ENCODE measurements at regions not wholly inside any gene's neighbourhood (a gene's known extent, or its start where the extent isn't known, plus 50 kb on each side); places are given as distances from the start of the nearest gene placed in this dataset.
"Not testable (repeated sequence)": the region's sequence is repeated elsewhere in the genome, so short reads cannot be mapped to it uniquely, and the experiment has no call there.

DNA sequence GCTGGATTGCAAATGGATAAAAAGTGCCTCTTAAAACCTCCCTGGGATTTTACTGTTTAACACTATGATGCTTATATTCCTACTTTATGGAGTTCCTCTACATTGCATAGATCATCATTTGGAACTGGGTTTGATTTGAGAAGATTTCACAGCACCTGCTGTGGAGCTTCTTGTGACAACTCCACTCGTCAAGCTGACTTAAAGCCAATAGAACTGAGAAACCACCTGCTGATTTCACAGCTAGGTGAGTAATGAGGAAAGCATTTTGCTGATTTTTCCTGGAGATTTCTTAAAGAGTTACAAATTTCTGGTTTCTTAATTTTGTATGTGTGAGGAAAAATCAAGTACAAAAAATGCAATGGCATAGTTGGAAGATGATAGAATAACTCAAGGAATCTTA is 739.1 kb upstream of the LRRTM1 start:
- DNase-seq (ENCODE audit: low spot score): no peak

DNA sequence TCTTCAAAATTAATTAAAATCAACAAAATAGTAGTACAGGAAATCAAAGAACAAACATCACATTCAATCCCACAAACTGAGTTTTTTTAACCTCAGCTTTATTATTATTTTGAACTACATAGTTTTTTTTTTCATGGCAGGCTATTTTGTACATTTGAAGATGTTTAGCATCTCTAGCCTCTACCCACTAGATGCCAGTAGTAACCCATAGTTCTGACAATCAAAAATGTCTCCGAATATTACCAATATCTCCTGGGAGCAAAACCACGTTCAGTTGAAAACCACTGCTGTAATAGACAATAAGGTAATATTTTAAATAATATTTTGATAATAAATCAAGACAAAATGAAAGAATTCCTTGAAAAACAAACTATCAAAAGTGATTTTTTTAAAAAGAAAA is 702.6 kb upstream of the LRRTM1 start:
- no peak for DNase-seq (ENCODE audit: low spot score)

- no peak for DNase-seq (ENCODE audit: low spot score)
Observed at GRCh38 chr2:81002906-81003305, 698.4 kb upstream of the LRRTM1 start.

- DNase-seq (ENCODE audit: low spot score): no peak
Observed at GRCh38 chr2:80987466-80987865, 682.9 kb upstream of the LRRTM1 start.

DNA sequence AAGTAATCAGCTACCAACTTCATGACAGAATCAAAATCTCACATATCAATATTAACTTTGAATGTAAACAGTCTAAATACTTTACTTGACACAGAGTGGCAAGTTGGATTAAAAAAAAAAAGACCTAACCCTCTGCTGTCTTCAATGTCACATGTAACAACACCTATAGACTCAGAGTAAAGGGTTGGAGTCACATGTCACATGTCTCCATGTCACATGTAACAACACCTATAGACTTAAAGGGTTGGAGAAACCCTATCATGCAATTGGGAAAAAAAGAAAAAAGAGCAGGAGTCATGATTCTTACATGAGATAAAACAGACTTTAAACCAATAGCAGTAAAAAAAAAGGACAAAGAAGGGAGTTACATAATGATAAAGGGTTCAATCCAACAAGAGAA is 665.3 kb upstream of the LRRTM1 start:
- no peak for DNase-seq (ENCODE audit: low spot score)

DNA sequence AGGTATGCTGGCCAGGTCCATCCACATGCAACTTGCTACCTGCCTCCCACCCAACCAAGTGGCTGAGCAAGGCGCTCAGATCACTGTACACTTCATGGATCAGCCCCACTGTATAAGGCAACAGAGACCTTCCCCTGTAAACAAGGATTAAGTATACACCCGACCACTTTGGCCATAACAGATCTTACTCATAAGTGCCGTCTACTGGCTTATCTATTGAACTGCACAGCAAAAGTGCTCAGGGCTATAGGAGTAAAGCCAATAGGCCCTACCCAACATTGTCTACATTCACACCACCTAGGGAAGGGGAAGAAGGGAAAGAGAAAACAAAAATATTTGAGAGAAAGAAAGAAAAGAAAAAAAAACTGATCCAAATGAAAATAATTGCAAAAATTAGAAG is 663.9 kb upstream of the LRRTM1 start:
- no peak for DNase-seq (ENCODE audit: low spot score)

GRCh38 chr2:80947601-80948130 is 643.1 kb upstream of the LRRTM1 start:
- no peak for DNase-seq (ENCODE audit: low spot score)

GRCh38 chr2:80943487-80943886 is 638.9 kb upstream of the LRRTM1 start:
- no peak for DNase-seq (ENCODE audit: low spot score)

DNA sequence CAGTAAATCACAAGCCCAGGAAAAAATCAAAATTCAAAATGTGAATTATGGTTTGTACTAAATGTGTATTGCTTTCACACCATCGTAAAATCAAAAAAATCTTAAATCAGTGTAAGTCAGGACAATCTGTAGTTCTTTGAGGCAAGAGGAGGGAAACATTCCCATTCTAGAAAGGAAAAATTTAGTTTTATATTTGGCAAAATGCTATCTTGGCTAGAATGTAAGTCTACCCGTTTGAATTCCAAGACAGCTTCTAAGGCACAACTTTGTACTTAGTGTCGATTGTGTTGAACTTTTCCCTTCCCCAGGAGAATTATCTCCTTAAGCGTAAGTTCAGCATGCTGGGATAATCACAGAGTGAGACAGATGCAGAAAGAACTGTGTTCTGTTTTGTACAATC is 638.2 kb upstream of the LRRTM1 start:
- no peak for DNase-seq (ENCODE audit: low spot score)

- no peak for DNase-seq (ENCODE audit: low spot score)
Observed at GRCh38 chr2:80938463-80938862, 633.9 kb upstream of the LRRTM1 start.

DNA sequence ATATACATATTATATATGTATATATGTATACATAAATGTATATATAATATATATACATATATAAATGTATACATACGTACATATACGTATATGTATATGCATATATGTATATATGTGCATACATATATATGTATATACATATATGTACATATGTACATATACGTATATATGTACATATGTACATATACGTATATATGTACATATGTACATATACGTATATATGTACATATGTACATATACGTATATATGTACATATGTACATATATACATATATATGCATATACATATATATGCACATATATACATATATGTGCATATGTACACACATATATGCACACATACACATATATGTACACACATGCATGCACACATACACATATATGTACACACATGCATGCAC is 627.3 kb upstream of the LRRTM1 start:
- DNase-seq (ENCODE audit: low spot score): not testable (repeated sequence)

GRCh38 chr2:80930777-80931176 is 626.2 kb upstream of the LRRTM1 start:
- no peak for DNase-seq (ENCODE audit: low spot score)

DNA sequence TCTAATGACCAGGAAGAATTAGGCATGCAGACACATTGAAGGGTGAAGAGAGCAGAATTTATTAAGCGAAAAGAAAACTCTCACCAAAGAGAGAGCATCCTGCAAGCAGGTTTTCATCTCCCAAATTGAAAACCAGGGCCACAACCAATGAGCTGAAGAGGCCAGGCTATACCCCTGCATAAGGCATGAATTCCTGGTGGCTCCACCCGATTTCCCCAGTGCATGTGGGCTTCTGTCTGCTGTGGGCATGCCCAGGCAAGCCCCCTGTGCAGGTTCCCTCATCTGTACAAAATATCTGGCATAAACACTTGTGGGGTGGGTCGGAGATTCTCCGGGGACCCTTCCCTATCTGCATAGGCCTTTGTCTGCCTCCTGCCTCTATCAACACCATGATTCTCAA is 621.6 kb upstream of the LRRTM1 start:
- DNase-seq (ENCODE audit: low spot score): no peak

- no peak for DNase-seq (ENCODE audit: low spot score)
Observed at GRCh38 chr2:80896576-80896975, 592.0 kb upstream of the LRRTM1 start.

GRCh38 chr2:80894486-80894885 is 589.9 kb upstream of the LRRTM1 start:
- DNase-seq (ENCODE audit: low spot score): no peak

GRCh38 chr2:80893711-80894110 is 589.2 kb upstream of the LRRTM1 start:
- no peak for DNase-seq (ENCODE audit: low spot score)

DNA sequence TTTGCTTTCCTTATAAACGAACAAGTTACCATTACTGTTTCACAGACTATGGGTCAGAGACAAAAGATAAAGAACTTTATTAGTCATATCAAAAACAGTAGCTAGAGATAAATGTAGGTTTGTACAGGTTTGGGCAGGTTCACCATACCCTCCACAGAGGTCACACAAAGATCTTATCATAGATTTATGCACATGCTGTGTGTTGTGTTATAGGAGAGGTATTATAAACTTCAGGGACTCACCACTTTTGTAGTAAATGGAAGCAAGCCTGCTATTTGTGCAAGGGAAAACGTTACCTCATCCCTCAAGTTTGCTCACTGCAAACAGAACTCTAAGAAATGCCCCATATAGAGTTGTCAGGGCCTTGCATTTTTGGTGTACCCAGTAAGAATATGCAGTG is 584.5 kb upstream of the LRRTM1 start:
- no peak for DNase-seq (ENCODE audit: low spot score)

GRCh38 chr2:80887841-80888378 is 583.4 kb upstream of the LRRTM1 start:
- DNase-seq (ENCODE audit: low spot score): no peak

DNA sequence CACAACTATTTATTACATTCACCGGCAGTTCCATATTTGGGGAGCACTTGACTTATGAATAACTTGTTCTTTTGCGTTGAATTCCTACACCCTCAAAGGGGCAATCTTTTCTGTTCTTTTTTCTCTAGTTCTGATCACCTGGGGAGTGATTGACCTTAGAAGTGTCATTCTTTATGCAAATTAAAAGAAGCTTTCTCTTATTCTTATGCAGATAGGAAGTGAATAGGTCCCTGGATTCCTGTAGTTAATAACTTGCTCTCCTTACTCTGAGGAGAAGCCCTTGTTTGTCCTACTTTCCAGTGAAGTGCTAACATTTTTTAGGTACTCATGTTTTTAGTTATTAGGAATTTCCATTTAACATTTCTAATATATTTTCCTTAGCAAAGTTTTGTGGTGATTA is 569.8 kb upstream of the LRRTM1 start:
- DNase-seq (ENCODE audit: low spot score): no peak

DNA sequence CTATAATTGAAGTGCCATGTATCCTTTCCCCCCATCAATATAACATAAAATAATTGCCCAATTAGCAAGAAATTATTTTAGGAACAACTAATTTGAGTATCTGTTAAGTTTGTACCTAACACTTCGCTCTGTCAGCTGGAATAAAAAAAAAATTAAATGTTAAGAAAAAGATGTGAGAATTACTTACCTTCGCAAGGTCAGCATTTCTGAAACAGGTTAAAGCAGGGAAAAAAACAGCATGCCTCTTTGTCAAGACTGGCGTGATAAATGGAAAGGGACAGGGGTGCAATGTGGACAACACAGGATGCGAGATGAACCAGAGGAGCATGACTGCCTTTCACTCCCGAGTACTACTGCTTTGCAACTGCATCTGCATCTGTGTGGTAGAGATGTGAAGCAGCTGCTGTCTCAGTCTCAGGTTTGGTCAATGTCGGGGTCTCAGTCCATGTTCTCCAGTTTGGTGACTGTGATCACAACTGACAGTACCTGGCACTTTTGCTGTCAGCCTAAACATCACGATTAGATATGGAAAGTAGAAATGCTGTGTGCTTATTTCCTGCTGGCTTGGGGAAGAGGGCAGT is 565.4 kb upstream of the LRRTM1 start:
- no peak for DNase-seq (ENCODE audit: low spot score)

DNA sequence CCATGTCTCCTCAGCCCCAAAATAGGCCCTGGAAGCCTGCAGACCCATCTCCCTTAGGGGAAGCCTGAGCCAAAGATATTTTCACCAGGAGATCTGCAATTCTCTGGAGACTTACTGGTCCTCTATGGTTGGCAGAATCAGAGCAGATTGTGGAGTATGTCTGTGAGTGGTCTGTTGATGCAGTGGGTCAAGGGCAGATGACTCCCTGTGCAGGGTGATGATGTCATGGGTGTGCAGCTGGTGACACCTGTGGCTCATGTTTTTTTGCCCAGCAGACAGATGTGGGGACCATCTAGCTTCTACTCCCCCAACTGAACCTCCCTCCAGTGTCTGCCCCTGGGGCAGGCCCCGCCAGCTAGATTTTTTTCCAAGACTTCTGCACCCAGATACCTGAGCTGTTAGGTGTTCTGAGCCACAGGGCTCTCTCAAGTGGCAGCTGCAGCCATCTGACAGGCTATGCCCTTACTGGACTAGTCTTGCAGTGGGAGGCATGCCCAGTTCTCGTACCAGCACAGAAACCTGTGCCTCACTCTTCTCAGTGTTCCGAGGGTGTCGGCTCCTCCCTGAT is 558.7 kb upstream of the LRRTM1 start:
- DNase-seq (ENCODE audit: low spot score): no peak

DNA sequence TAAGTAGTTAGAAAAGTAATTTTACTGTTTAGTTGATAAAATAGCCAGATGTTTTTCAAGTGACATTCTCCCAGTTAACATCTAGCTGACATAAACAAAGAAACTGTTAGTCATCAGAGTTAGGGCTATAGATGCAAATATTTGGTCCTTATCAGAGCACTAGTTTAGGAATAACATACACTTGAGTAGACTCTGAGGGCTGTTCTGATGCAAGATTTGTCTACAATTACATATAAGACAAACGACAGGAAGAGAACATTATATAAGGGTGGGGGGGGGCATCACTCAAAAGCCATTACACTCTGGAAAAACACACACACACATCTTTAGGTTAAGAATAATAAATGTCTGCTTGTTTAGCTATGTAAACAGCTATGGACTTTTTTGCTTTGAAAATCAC is 554.4 kb upstream of the LRRTM1 start:
- DNase-seq (ENCODE audit: low spot score): no peak

GRCh38 chr2:80856227-80856626 is 551.7 kb upstream of the LRRTM1 start:
- no peak for DNase-seq (ENCODE audit: low spot score)

GRCh38 chr2:80854831-80855230 is 550.3 kb upstream of the LRRTM1 start:
- no peak for DNase-seq (ENCODE audit: low spot score)
